ENCODE measurements at regions not wholly inside any gene's neighbourhood (a gene's known extent, or its start where the extent isn't known, plus 50 kb on each side); places are given as distances from the start of the nearest gene placed in this dataset.
A peak's percentile ranks its signal among the peaks of the same experiment; 100 is the strongest.

GRCh38 chr2:83394134-83394904 lies 1064.8 kb downstream of the SUCLG1 start:
- H3K9me3 ChIP-seq (replicated peaks; ENCODE audit: insufficient read depth, low read length) = no peaks in the 10 kb centered on the region
- H3K27me3 ChIP-seq (replicated peaks; ENCODE audit: insufficient read depth, low read length) = no peaks in the 10 kb centered on the region
- no peaks in the 10 kb centered on the region for H3K79me2 ChIP-seq (ENCODE audit: low read length)
- no peaks in the 10 kb centered on the region for H3K9me2 ChIP-seq (replicated peaks; ENCODE audit: insufficient read depth, low read length)
- TF ChIP-seq EZH2 (optimal IDR thresholded peaks at IDR 0.05; ENCODE audit: low read depth, low read length) (no peak), EZH2phosphoT487 (IDR thresholded peaks at IDR 0.05; ENCODE audit: low read length) (no peak), CTCF (IDR thresholded peaks at IDR 0.05; ENCODE audit: low read length) (no peak)
- H3K4me1 ChIP-seq (ENCODE audit: low read length) = 0 out of 2 replicates have a peak, but pooled peaks cover 4% of the 10 kb centered on the region
- no peaks in the 10 kb centered on the region for H3F3A ChIP-seq (ENCODE audit: insufficient read depth, low read length)
- peak overlapping the region; percentile 16; the same call in 1 of the 2 replicates for H3K27ac ChIP-seq (ENCODE audit: low read length)
- peak; percentile 67 for DNase-seq
- no peak overlapping the region; the same call in 1 of the 2 replicates for H3K4me3 ChIP-seq (ENCODE audit: low read length)
- H4K20me1 ChIP-seq (ENCODE audit: insufficient read depth, low read length) = no peaks in the 10 kb centered on the region
- H3K9ac ChIP-seq (ENCODE audit: low read length) = no peak overlapping the region
- no peaks in the 10 kb centered on the region for H3K36me3 ChIP-seq (replicated peaks; ENCODE audit: insufficient read depth, low read length)
- H2AFZ ChIP-seq (ENCODE audit: low read length) = no peak overlapping the region; the same call in 1 of the 2 replicates
- H3K4me2 ChIP-seq (ENCODE audit: low read depth, low read length) = peak overlapping the region; percentile 37; the same call in 1 of the 2 replicates

- H3K4me1 ChIP-seq (ENCODE audit: low read length) = no peaks in the 10 kb centered on the region
- H4K20me1 ChIP-seq (ENCODE audit: insufficient read depth, low read length) = no peaks in the 10 kb centered on the region
- H3K9ac ChIP-seq (ENCODE audit: low read length) = no peak overlapping the region
- H3K27me3 ChIP-seq (replicated peaks; ENCODE audit: insufficient read depth, low read length) = no peaks in the 10 kb centered on the region
- H3K4me3 ChIP-seq (ENCODE audit: low read length) = no peak overlapping the region
- no peak overlapping the region for H3K27ac ChIP-seq (ENCODE audit: low read length)
- DNase-seq = no peak
- no peaks in the 10 kb centered on the region for H3K9me3 ChIP-seq (replicated peaks; ENCODE audit: insufficient read depth, low read length)
- H3K9me2 ChIP-seq (replicated peaks; ENCODE audit: insufficient read depth, low read length) = no peaks in the 10 kb centered on the region
- H3K79me2 ChIP-seq (ENCODE audit: low read length) = no peaks in the 10 kb centered on the region
- TF ChIP-seq EZH2 (optimal IDR thresholded peaks at IDR 0.05; ENCODE audit: low read depth, low read length) (no peak), EZH2phosphoT487 (IDR thresholded peaks at IDR 0.05; ENCODE audit: low read length) (no peak), CTCF (IDR thresholded peaks at IDR 0.05; ENCODE audit: low read length) (no peak)
- H2AFZ ChIP-seq (ENCODE audit: low read length) = no peak overlapping the region
- H3K4me2 ChIP-seq (ENCODE audit: low read depth, low read length) = no peak overlapping the region
- H3F3A ChIP-seq (ENCODE audit: insufficient read depth, low read length) = no peaks in the 10 kb centered on the region
- no peaks in the 10 kb centered on the region for H3K36me3 ChIP-seq (replicated peaks; ENCODE audit: insufficient read depth, low read length)
These were observed 1070.3 kb downstream of the SUCLG1 start for GRCh38 chr2:83388804-83389203.

- TF ChIP-seq EZH2 (optimal IDR thresholded peaks at IDR 0.05; ENCODE audit: low read depth, low read length) (no peak), CTCF (IDR thresholded peaks at IDR 0.05; ENCODE audit: low read length) (no peak)
- Histone ChIP-seq H3K4me1 (ENCODE audit: low read length) (no peaks in the 10 kb centered on the region), H2AFZ (ENCODE audit: low read length) (no peak overlapping the region), H3K27me3 (replicated peaks; ENCODE audit: insufficient read depth, low read length) (no peaks in the 10 kb centered on the region), H3K9me3 (replicated peaks; ENCODE audit: insufficient read depth, low read length) (no peaks in the 10 kb centered on the region), H3K79me2 (ENCODE audit: low read length) (no peaks in the 10 kb centered on the region), H3K4me2 (ENCODE audit: low read depth, low read length) (no peak overlapping the region), H3K27ac (ENCODE audit: low read length) (no peak overlapping the region), H4K20me1 (ENCODE audit: insufficient read depth, low read length) (no peaks in the 10 kb centered on the region), H3K36me3 (replicated peaks; ENCODE audit: insufficient read depth, low read length) (no peaks in the 10 kb centered on the region), H3K9ac (ENCODE audit: low read length) (no peak overlapping the region), H3K9me2 (replicated peaks; ENCODE audit: insufficient read depth, low read length) (no peaks in the 10 kb centered on the region), H3F3A (ENCODE audit: insufficient read depth, low read length) (no peaks in the 10 kb centered on the region), H3K4me3 (ENCODE audit: low read length) (no peak overlapping the region)
- no peak for DNase-seq
These were observed 1072.5 kb downstream of the SUCLG1 start for GRCh38 chr2:83386549-83386948.
